Endodermal cell (in vitro differentiated cells): ENCODE measurements at regions not wholly inside any gene's neighbourhood (a gene's known extent, or its start where the extent isn't known, plus 50 kb on each side); places are given as distances from the start of the nearest gene placed in this dataset.
"Not testable (repeated sequence)": the region's sequence is repeated elsewhere in the genome, so short reads cannot be mapped to it uniquely, and the experiment has no call there.

ENCODE experiments used
- DNase-seq: peaks from one replicate; pipeline ENCODE4 v3.0.0-alpha.2; 2017
- H3K27ac ChIP-seq: 2 replicates; pipeline ENCODE4 v1.5.1; 2013; ENCODE audit warnings: mild to moderate bottlenecking, low read depth, low read length, moderate library complexity
- H3K27me3 ChIP-seq: 2 replicates; pipeline ENCODE4 v1.6.1; 2013; ENCODE audit warnings: mild to moderate bottlenecking, low read length, moderate library complexity; ENCODE audit not compliant: insufficient read depth, control insufficient read depth, poor library complexity, severe bottlenecking
- H3K36me3 ChIP-seq: 2 replicates; pipeline ENCODE4 v1.7.0; 2013; ENCODE audit warnings: mild to moderate bottlenecking, low read length, moderate library complexity; ENCODE audit not compliant: control insufficient read depth, insufficient read depth
- H3K4me1 ChIP-seq: one replicate; pipeline ENCODE4 v1.7.0; 2013; ENCODE audit warnings: low read length; ENCODE audit not compliant: control insufficient read depth, insufficient read depth
- H3K4me3 ChIP-seq: 2 replicates; pipeline ENCODE4 v1.5.1; 2013; ENCODE audit warnings: mild to moderate bottlenecking, low read length, moderate library complexity
- H3K9ac ChIP-seq: 2 replicates; pipeline ENCODE4 v1.6.1; 2013; ENCODE audit warnings: mild to moderate bottlenecking, low read length, moderate library complexity; ENCODE audit not compliant: poor library complexity, severe bottlenecking; ENCODE audit errors: extremely low read depth
- H3K9me3 ChIP-seq: 2 replicates; pipeline ENCODE4 v1.6.1; 2013; ENCODE audit warnings: mild to moderate bottlenecking, low read length, moderate library complexity; ENCODE audit not compliant: control insufficient read depth
- H3K27ac Mint-ChIP-seq: 2 replicates; pipeline ENCODE4 v1.8.0; 2020; ENCODE audit warnings: mixed read lengths
- H3K27me3 Mint-ChIP-seq: 2 replicates; pipeline ENCODE4 v1.8.0; 2021; ENCODE audit warnings: mild to moderate bottlenecking, mixed read lengths; ENCODE audit not compliant: insufficient read depth
- H3K36me3 Mint-ChIP-seq: 2 replicates; pipeline ENCODE4 v1.8.0; 2020; ENCODE audit warnings: low read depth, mixed read lengths
- H3K4me1 Mint-ChIP-seq: 2 replicates; pipeline ENCODE4 v1.8.0; 2020; ENCODE audit warnings: mixed read lengths
- H3K4me3 Mint-ChIP-seq: 2 replicates; pipeline ENCODE4 v1.8.0; 2020; ENCODE audit warnings: mild to moderate bottlenecking, moderate library complexity, mixed read lengths
- H3K9me3 Mint-ChIP-seq: 2 replicates; pipeline ENCODE4 v1.8.0; 2020; ENCODE audit warnings: mild to moderate bottlenecking, mixed read lengths
- CTCF ChIP-seq: fragments of 200-600 bp; sonication (generic); conservative IDR thresholded peaks from 2 replicates; pipeline ENCODE4 v1.5.0; 2021; ENCODE audit warnings: antibody characterized with exemption, mild to moderate bottlenecking
- WGBS, 2 experiments: methylation state at CpG; one replicate each; pipeline versions ENCODE4 v1.1.5 to v1.1.7; 2013; ENCODE audit warnings: missing lambda C conversion rate in 2 of 2, mixed read lengths in 1 of 2; ENCODE audit not compliant: insufficient coverage in 1 of 2, insufficient read length in 1 of 2; 5-methylcytosine and 5-hydroxymethylcytosine counted together

GRCh38 chr5:90050103-90050502, 359.5 kb downstream of the CETN3 start:
- DNase-seq = no peak
- Histone ChIP-seq H3K4me1 (no peaks in the 10 kb centered on the region), H3K9ac (no peak overlapping the region), H3K4me3 (no peak overlapping the region), H3K9me3 (peaks cover 13% of the 10 kb centered on the region), H3K36me3 (no peaks in the 10 kb centered on the region), H3K27ac (no peak overlapping the region), H3K27me3 (no peaks in the 10 kb centered on the region)
- Mint-ChIP-seq H3K36me3 (peaks cover 6% of the 10 kb centered on the region), H3K27me3 (no peaks in the 10 kb centered on the region), H3K4me3 (no peak overlapping the region), H3K27ac (no peak overlapping the region), H3K9me3 (peaks cover 18% of the 10 kb centered on the region), H3K4me1 (peaks cover 5% of the 10 kb centered on the region)
- 92 to 96% methylated on average over 2 of the region's 2 CpGs for WGBS, 2 experiments
- TF ChIP-seq CTCF = no peak

GRCh38 chr5:90047113-90047512, 362.4 kb downstream of the CETN3 start:
- Mint-ChIP-seq H3K4me1 (peaks cover 5% of the 10 kb centered on the region), H3K36me3 (peaks cover 12% of the 10 kb centered on the region), H3K27me3 (no peaks in the 10 kb centered on the region), H3K4me3 (no peak overlapping the region), H3K9me3 (peaks cover 40% of the 10 kb centered on the region), H3K27ac (no peak overlapping the region)
- Histone ChIP-seq H3K9ac (no peak overlapping the region), H3K9me3 (peaks cover 16% of the 10 kb centered on the region), H3K27me3 (no peaks in the 10 kb centered on the region), H3K4me1 (no peaks in the 10 kb centered on the region), H3K36me3 (no peaks in the 10 kb centered on the region), H3K27ac (no peak overlapping the region), H3K4me3 (no peak overlapping the region)
- 95 to 100% methylated on average over 1 to 5 of the region's 5 CpGs for WGBS, 2 experiments
- TF ChIP-seq CTCF = no peak
- no peak for DNase-seq

GRCh38 chr5:90040082-90040481, 369.5 kb downstream of the CETN3 start:
- not testable (repeated sequence) for H3K4me1 ChIP-seq, H3K4me1 Mint-ChIP-seq, H3K27ac ChIP-seq, H3K4me3 Mint-ChIP-seq, H3K27me3 ChIP-seq, H3K36me3 ChIP-seq, H3K9me3 ChIP-seq, H3K4me3 ChIP-seq, DNase-seq, H3K36me3 Mint-ChIP-seq, H3K27me3 Mint-ChIP-seq, H3K27ac Mint-ChIP-seq, H3K9ac ChIP-seq
- 100% methylated on average over 2 of the region's 4 CpGs; no CpG with 5 or more reads in 1 of the 2 experiments for WGBS, 2 experiments
- peaks cover 50% of the 10 kb centered on the region for H3K9me3 Mint-ChIP-seq

DNA sequence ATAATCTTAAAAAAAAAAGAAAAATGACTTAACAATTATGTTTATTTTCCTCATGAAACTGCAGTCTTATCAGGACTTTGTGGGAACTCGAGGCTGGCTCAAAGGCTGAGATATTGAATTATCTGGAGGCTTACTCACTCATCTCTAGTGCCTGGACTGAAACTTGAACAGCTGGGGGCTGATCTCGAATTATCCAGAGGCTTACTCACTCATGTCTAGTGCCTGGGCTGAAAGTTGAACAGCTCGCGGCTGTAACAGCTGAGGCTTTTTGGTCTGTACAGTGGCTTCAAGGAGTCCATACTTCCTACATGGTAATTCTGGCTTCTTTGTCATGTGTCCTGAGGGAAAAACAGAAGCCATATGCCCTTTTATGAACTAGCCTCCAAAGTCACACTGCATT, 371.9 kb downstream of the CETN3 start:
- 89 to 100% methylated on average over 4 of the region's 4 CpGs for WGBS, 2 experiments
- Mint-ChIP-seq H3K4me3 (no peak overlapping the region), H3K27ac (no peak overlapping the region), H3K4me1 (no peaks in the 10 kb centered on the region), H3K36me3 (peaks cover 2% of the 10 kb centered on the region), H3K9me3 (peaks cover 47% of the 10 kb centered on the region), H3K27me3 (no peaks in the 10 kb centered on the region)
- DNase-seq = no peak
- Histone ChIP-seq H3K4me1 (no peaks in the 10 kb centered on the region), H3K9me3 (no peaks in the 10 kb centered on the region), H3K36me3 (no peaks in the 10 kb centered on the region), H3K4me3 (no peak overlapping the region), H3K27ac (no peak overlapping the region), H3K9ac (no peak overlapping the region), H3K27me3 (no peaks in the 10 kb centered on the region)
- no peak for TF ChIP-seq CTCF
